ENCODE measurements at regions not wholly inside any gene's neighbourhood (a gene's known extent, or its start where the extent isn't known, plus 50 kb on each side); places are given as distances from the start of the nearest gene placed in this dataset.

DNA sequence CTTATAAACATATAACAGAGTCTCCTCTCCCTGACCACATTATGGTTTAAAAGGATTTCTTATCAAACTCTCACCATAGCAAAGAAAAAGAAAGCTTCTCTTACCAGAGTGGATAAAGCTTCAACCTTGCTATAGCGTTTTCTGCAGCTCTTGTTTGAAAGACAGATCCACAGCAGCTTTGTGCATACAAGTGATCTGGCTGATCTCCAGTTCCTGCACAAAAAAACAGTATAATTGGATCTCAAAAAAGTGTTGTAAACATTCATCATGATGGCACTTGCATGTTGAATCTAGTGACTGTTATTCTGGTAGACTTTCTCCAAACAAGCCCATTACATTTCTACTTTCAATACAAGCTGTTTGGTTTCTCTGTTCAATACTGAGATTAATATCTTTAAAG is 178.9 kb upstream of the MGAT4C start:
- H3K27me3 ChIP-seq (replicated peaks in 1 of 4; ENCODE audit: control extremely low read depth in 1 of 4, control insufficient read depth in 3 of 4, insufficient read depth in 4 of 4, low read length in 3 of 4) = no peaks in the 10 kb centered on the region
- ATAC-seq (ENCODE audit: low read depth) (no peak), DNase-seq (no peak)
- intact Hi-C loops (cut with micrococcal nuclease) = no loop called here
- H3K79me2 ChIP-seq (ENCODE audit: control insufficient read depth, insufficient read depth, low read length) = no peaks in the 10 kb centered on the region
- no peak overlapping the region for H2AFZ ChIP-seq (ENCODE audit: insufficient read depth, low read depth, low read length, poor library complexity, severe bottlenecking)
- TF ChIP-seq EZH2 (IDR thresholded peaks at IDR 0.05; ENCODE audit: borderline replicate concordance, insufficient read depth, low read depth, low read length, poor library complexity, severe bottlenecking) = no peak
- TF ChIP-seq, protein P1, sequence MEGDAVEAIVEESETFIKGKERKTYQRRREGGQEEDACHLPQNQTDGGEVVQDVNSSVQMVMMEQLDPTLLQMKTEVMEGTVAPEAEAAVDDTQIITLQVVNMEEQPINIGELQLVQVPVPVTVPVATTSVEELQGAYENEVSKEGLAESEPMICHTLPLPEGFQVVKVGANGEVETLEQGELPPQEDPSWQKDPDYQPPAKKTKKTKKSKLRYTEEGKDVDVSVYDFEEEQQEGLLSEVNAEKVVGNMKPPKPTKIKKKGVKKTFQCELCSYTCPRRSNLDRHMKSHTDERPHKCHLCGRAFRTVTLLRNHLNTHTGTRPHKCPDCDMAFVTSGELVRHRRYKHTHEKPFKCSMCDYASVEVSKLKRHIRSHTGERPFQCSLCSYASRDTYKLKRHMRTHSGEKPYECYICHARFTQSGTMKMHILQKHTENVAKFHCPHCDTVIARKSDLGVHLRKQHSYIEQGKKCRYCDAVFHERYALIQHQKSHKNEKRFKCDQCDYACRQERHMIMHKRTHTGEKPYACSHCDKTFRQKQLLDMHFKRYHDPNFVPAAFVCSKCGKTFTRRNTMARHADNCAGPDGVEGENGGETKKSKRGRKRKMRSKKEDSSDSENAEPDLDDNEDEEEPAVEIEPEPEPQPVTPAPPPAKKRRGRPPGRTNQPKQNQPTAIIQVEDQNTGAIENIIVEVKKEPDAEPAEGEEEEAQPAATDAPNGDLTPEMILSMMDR (IDR thresholded peaks at IDR 0.05) = no peak
- ChIA-PET CTCF (no interaction called here), POLR2A (no interaction called here)
- H3K27ac ChIP-seq (ENCODE audit: low read length in 2 of 2) = no peak overlapping the region
- H3K9me3 Mint-ChIP-seq (ENCODE audit: insufficient read depth) = peaks cover 4% of the 10 kb centered on the region
- no peak overlapping the region for H3K27ac Mint-ChIP-seq
- no peaks in the 10 kb centered on the region for H3K36me3 ChIP-seq (replicated peaks in 1 of 2; ENCODE audit: control extremely low read depth in 1 of 2, control insufficient read depth in 1 of 2, extremely low read depth in 1 of 2, insufficient read depth in 2 of 2, low read length in 1 of 2)
- no peak overlapping the region for H3K4me3 Mint-ChIP-seq
- H4K20me1 ChIP-seq (ENCODE audit: control insufficient read depth, insufficient read depth, low read length, poor library complexity, severe bottlenecking) = no peaks in the 10 kb centered on the region
- H3K4me3 ChIP-seq (ENCODE audit: control extremely low read depth in 1 of 5, extremely low read depth in 1 of 5, insufficient read depth in 1 of 5, low read depth in 2 of 5, low read length in 4 of 5) = no peak overlapping the region
- H3K4me1 ChIP-seq (ENCODE audit: control insufficient read depth in 2 of 2, insufficient read depth in 2 of 2, low read length in 2 of 2) = no peaks in the 10 kb centered on the region
- peaks cover 0 to 4% (median 4%) of the 10 kb centered on the region in 3 donors for H3K9me3 ChIP-seq (ENCODE audit: control extremely low read depth in 1 of 3, control insufficient read depth in 2 of 3, insufficient read depth in 1 of 3, low read length in 2 of 3)
- WGBS (ENCODE audit: insufficient coverage) = 70% methylated on average over 1 of the region's 1 CpG
- no peak overlapping the region for H3K4me2 ChIP-seq (replicated peaks; ENCODE audit: low read depth, low read length, poor library complexity, severe bottlenecking)
- no peaks in the 10 kb centered on the region for H3K27me3 Mint-ChIP-seq
- H3K9ac ChIP-seq (ENCODE audit: low read length) = no peak overlapping the region
- no peaks in the 10 kb centered on the region for H3K4me1 Mint-ChIP-seq

DNA sequence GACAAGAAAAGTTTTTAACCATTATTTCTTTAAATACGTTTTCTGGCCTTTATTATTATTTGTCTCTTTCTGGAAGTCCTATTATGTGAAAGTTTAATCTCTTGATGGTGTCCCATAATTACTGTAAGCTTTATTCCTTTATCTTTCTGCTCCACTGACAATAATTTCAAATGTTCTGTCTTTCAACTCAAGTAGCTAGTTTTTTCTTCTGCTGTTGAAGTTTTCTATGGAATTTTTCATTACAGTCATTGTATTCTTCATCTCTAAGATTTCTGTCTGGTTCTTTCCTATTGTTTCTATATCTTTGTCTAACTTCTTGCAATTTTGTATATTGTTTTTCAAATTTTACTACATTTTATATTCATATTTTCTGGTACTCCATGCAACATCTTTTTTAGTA is 173.6 kb upstream of the MGAT4C start:
- DNase-seq (no peak), ATAC-seq (ENCODE audit: low read depth) (no peak)
- H3K4me3 Mint-ChIP-seq = no peak overlapping the region
- H3K27ac Mint-ChIP-seq = no peak overlapping the region
- no peaks in the 10 kb centered on the region for H3K27me3 Mint-ChIP-seq
- Histone ChIP-seq H3K4me2 (replicated peaks; ENCODE audit: low read depth, low read length, poor library complexity, severe bottlenecking) (no peak overlapping the region), H3K4me1 (ENCODE audit: control insufficient read depth in 2 of 2, insufficient read depth in 2 of 2, low read length in 2 of 2) (no peaks in the 10 kb centered on the region), H2AFZ (ENCODE audit: insufficient read depth, low read depth, low read length, poor library complexity, severe bottlenecking) (no peak overlapping the region), H3K4me3 (ENCODE audit: control extremely low read depth in 1 of 5, extremely low read depth in 1 of 5, insufficient read depth in 1 of 5, low read depth in 2 of 5, low read length in 4 of 5) (no peak overlapping the region), H3K27ac (ENCODE audit: low read length in 2 of 2) (no peak overlapping the region), H3K9ac (ENCODE audit: low read length) (no peak overlapping the region), H3K9me3 (ENCODE audit: control extremely low read depth in 1 of 3, control insufficient read depth in 2 of 3, insufficient read depth in 1 of 3, low read length in 2 of 3) (peaks cover 0 to 4% (median 4%) of the 10 kb centered on the region in 3 donors), H4K20me1 (ENCODE audit: control insufficient read depth, insufficient read depth, low read length, poor library complexity, severe bottlenecking) (no peaks in the 10 kb centered on the region), H3K36me3 (replicated peaks in 1 of 2; ENCODE audit: control extremely low read depth in 1 of 2, control insufficient read depth in 1 of 2, extremely low read depth in 1 of 2, insufficient read depth in 2 of 2, low read length in 1 of 2) (no peaks in the 10 kb centered on the region), H3K27me3 (replicated peaks in 1 of 4; ENCODE audit: control extremely low read depth in 1 of 4, control insufficient read depth in 3 of 4, insufficient read depth in 4 of 4, low read length in 3 of 4) (no peaks in the 10 kb centered on the region), H3K79me2 (ENCODE audit: control insufficient read depth, insufficient read depth, low read length) (no peaks in the 10 kb centered on the region)
- TF ChIP-seq, protein P1 (IDR thresholded peaks at IDR 0.05) = no peak
- no peak for TF ChIP-seq EZH2 (IDR thresholded peaks at IDR 0.05; ENCODE audit: borderline replicate concordance, insufficient read depth, low read depth, low read length, poor library complexity, severe bottlenecking)
- CTCF ChIA-PET = no interaction called here
- intact Hi-C loops (cut with micrococcal nuclease) = no loop called here
- H3K4me1 Mint-ChIP-seq = no peaks in the 10 kb centered on the region
- no CpG with 5 or more reads among the region's 1 CpG for WGBS (ENCODE audit: insufficient coverage)
- H3K9me3 Mint-ChIP-seq (ENCODE audit: insufficient read depth) = peaks cover 4% of the 10 kb centered on the region
- POLR2A ChIA-PET = no interaction called here

All from B cell (primary cell).